KG1 (cell line): ENCODE measurements at regions not wholly inside any gene's neighbourhood (a gene's known extent, or its start where the extent isn't known, plus 50 kb on each side); places are given as distances from the start of the nearest gene placed in this dataset.

ENCODE experiments used
- DNase-seq: peaks from one replicate; lab custom pipeline; 2025; lab: John Stamatoyannopoulos, UW

GRCh38 chr7:16144361-16144760, 277.0 kb downstream of the CRPPA start:
- no peak for DNase-seq

- DNase-seq, result no peak
Observed at GRCh38 chr7:16137944-16138343, 283.4 kb downstream of the CRPPA start.

- no peak for DNase-seq
Observed at GRCh38 chr7:16136896-16137295, 284.4 kb downstream of the CRPPA start.

GRCh38 chr7:16135658-16136057, 285.7 kb downstream of the CRPPA start:
- DNase-seq, result no peak

- no peak for DNase-seq
Observed at GRCh38 chr7:16130111-16131110, 290.9 kb downstream of the CRPPA start.

- no peak for DNase-seq
Observed at GRCh38 chr7:16129431-16130110, 291.8 kb downstream of the CRPPA start.

GRCh38 chr7:16123117-16123770, 298.1 kb downstream of the CRPPA start:
- no peak for DNase-seq

GRCh38 chr7:16121876-16122390, 299.4 kb downstream of the CRPPA start:
- DNase-seq, result no peak

GRCh38 chr7:16115374-16115773, 306.0 kb downstream of the CRPPA start:
- no peak for DNase-seq

- no peak for DNase-seq
Observed at GRCh38 chr7:16114633-16115032, 306.7 kb downstream of the CRPPA start.

- no peak for DNase-seq
Observed at GRCh38 chr7:16114071-16114470, 307.3 kb downstream of the CRPPA start.

GRCh38 chr7:16113058-16113457, 308.3 kb downstream of the CRPPA start:
- no peak for DNase-seq

GRCh38 chr7:16106869-16107268, 314.5 kb downstream of the CRPPA start:
- DNase-seq, result no peak

GRCh38 chr7:16106300-16106699, 315.0 kb downstream of the CRPPA start:
- no peak for DNase-seq

GRCh38 chr7:16099302-16099849, 322.0 kb downstream of the CRPPA start:
- no peak for DNase-seq

GRCh38 chr7:16098585-16099179, 322.7 kb downstream of the CRPPA start:
- no peak for DNase-seq

GRCh38 chr7:16098058-16098457, 323.3 kb downstream of the CRPPA start:
- DNase-seq, result no peak

GRCh38 chr7:16095171-16095950, 326.0 kb downstream of the CRPPA start:
- no peak for DNase-seq

GRCh38 chr7:16094651-16095050, 326.7 kb downstream of the CRPPA start:
- DNase-seq, result no peak

GRCh38 chr7:16092711-16093110, 328.6 kb downstream of the CRPPA start:
- DNase-seq, result no peak
